Peyer's patch (tissue), 4 donors: ENCODE measurements at regions not wholly inside any gene's neighbourhood (a gene's known extent, or its start where the extent isn't known, plus 50 kb on each side); places are given as distances from the start of the nearest gene placed in this dataset.

Experiments
- DNase-seq, 3 donors: peaks; one replicate each; pipeline ENCODE4 v3.0.0-alpha.2; 2017 to 2019
- H3K27ac ChIP-seq, 4 donors: fragments of 200-600 bp; sonication (generic); one replicate each; pipeline ENCODE4 v1.5.1; 2016 to 2019
- H3K27me3 ChIP-seq, 2 donors: fragments of 200-600 bp; sonication (generic); one replicate each; pipeline ENCODE4 v1.5.1; 2019
- H3K36me3 ChIP-seq, 3 donors: fragments of 200-600 bp; sonication (generic); one replicate each; pipeline ENCODE4 v1.5.1; 2016 to 2019
- H3K4me1 ChIP-seq, 4 donors: fragments of 200-600 bp; sonication (generic); one replicate each; pipeline ENCODE4 v1.5.1; 2016 to 2019
- H3K4me3 ChIP-seq, 4 donors: fragments of 200-600 bp; sonication (generic); 1 replicate in 3 of 4; 2 replicates in 1 of 4; pipeline ENCODE4 v1.5.1; 2016 to 2019; ENCODE audit warnings: mild to moderate bottlenecking in 1 of 4
- H3K9me3 ChIP-seq, 4 donors: fragments of 200-600 bp; sonication (generic); one replicate each; pipeline ENCODE4 v1.5.1; 2016 to 2019; ENCODE audit warnings: mild to moderate bottlenecking in 1 of 4
- POLR2A ChIP-seq, 2 donors: fragments of 450-650 bp; IDR thresholded peaks; one replicate each; pipeline ENCODE4 v1.5.1; 2017; ENCODE audit warnings: antibody characterized with exemption in 2 of 2, mild to moderate bottlenecking in 2 of 2, moderate library complexity in 2 of 2
- TF ChIP-seq, protein P1 (sequence below), 6 experiments: fragments of 450-650 bp in 4 of 6; fragments of 200-600 bp in 2 of 6; sonication (generic) in 1 of 6; IDR thresholded peaks; one replicate each; pipeline ENCODE4 v1.5.1; 2017 to 2019; ENCODE audit warnings: antibody characterized with exemption in 6 of 6, mild to moderate bottlenecking in 3 of 6, moderate library complexity in 1 of 6

DNA sequence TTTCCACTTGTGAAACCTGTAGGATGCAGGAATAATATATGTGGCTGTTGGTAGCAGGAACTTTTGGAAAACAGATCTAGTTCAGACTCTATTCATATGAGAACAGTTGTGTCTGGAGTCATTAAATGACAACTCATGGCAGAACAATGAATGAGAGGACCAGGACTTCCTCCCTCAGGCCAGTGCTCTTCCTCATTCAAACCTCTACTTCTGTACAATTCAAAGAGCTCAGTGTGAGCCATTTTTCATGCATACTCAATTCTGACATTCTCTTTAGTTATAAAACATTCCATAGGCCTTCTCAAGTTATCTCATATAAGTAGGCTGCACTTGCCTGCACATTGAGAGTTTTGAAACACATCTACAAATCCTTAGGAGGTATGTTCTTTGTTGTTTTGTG lies 1526.6 kb upstream of the FLRT2 start:
- Histone ChIP-seq H3K9me3 (no peaks in the 10 kb centered on the region), H3K27ac (no peak overlapping the region), H3K36me3 (no peaks in the 10 kb centered on the region), H3K4me3 (no peak overlapping the region), H3K4me1 (no peaks in the 10 kb centered on the region), H3K27me3 (no peaks in the 10 kb centered on the region)
- no peak for DNase-seq
- TF ChIP-seq, protein P1, sequence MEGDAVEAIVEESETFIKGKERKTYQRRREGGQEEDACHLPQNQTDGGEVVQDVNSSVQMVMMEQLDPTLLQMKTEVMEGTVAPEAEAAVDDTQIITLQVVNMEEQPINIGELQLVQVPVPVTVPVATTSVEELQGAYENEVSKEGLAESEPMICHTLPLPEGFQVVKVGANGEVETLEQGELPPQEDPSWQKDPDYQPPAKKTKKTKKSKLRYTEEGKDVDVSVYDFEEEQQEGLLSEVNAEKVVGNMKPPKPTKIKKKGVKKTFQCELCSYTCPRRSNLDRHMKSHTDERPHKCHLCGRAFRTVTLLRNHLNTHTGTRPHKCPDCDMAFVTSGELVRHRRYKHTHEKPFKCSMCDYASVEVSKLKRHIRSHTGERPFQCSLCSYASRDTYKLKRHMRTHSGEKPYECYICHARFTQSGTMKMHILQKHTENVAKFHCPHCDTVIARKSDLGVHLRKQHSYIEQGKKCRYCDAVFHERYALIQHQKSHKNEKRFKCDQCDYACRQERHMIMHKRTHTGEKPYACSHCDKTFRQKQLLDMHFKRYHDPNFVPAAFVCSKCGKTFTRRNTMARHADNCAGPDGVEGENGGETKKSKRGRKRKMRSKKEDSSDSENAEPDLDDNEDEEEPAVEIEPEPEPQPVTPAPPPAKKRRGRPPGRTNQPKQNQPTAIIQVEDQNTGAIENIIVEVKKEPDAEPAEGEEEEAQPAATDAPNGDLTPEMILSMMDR (IDR thresholded peaks at IDR 0.05) = no peak
- no peak for TF ChIP-seq POLR2A (IDR thresholded peaks at IDR 0.05)

- Histone ChIP-seq H3K36me3 (no peaks in the 10 kb centered on the region), H3K9me3 (no peaks in the 10 kb centered on the region), H3K4me3 (no peak overlapping the region), H3K27me3 (no peaks in the 10 kb centered on the region), H3K27ac (no peak overlapping the region), H3K4me1 (no peaks in the 10 kb centered on the region)
- no peak for TF ChIP-seq POLR2A (IDR thresholded peaks at IDR 0.05)
- TF ChIP-seq, protein P1 (IDR thresholded peaks at IDR 0.05) = no peak
- DNase-seq = no peak
These were observed 1523.2 kb upstream of the FLRT2 start for GRCh38 chr14:84006643-84007155.

GRCh38 chr14:84013424-84013823 lies 1516.5 kb upstream of the FLRT2 start:
- no peaks in the 10 kb centered on the region for H3K36me3 ChIP-seq
- H3K4me1 ChIP-seq = no peaks in the 10 kb centered on the region
- no peaks in the 10 kb centered on the region for H3K9me3 ChIP-seq
- TF ChIP-seq POLR2A (IDR thresholded peaks at IDR 0.05) = no peak
- TF ChIP-seq, protein P1 (IDR thresholded peaks at IDR 0.05) = no peak
- H3K4me3 ChIP-seq = no peak overlapping the region
- no peak overlapping the region for H3K27ac ChIP-seq
- DNase-seq = no peak
- no peaks in the 10 kb centered on the region for H3K27me3 ChIP-seq

GRCh38 chr14:84017495-84017894 lies 1512.4 kb upstream of the FLRT2 start:
- Histone ChIP-seq H3K9me3 (no peaks in the 10 kb centered on the region), H3K4me1 (no peaks in the 10 kb centered on the region), H3K27me3 (no peaks in the 10 kb centered on the region), H3K27ac (no peak overlapping the region), H3K36me3 (no peaks in the 10 kb centered on the region), H3K4me3 (no peak overlapping the region)
- DNase-seq = no peak
- no peak for TF ChIP-seq POLR2A (IDR thresholded peaks at IDR 0.05)
- TF ChIP-seq, protein P1 (IDR thresholded peaks at IDR 0.05) = no peak

DNA sequence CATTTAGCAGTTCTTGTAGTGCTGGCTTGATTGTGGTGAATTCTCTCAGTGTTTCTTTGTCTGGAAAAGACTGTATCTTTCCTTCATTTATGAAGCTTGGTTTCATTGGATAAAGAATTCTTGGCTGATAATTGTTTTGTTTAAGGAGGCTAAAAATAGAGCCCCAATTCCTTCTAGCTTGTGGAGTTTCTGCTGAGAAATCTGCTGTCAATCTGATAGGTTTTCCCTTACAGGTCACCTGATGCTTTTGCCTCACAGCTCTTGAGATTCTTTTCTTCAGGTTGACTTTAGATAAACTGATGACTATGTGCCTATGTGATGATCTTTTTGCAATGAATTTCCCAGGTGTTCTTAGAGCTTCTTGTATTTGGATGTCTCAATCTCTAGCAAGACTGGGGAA lies 1508.5 kb upstream of the FLRT2 start:
- H3K4me3 ChIP-seq = no peak overlapping the region
- no peaks in the 10 kb centered on the region for H3K27me3 ChIP-seq
- no peak overlapping the region for H3K27ac ChIP-seq
- TF ChIP-seq, protein P1 (IDR thresholded peaks at IDR 0.05) = no peak
- no peak for TF ChIP-seq POLR2A (IDR thresholded peaks at IDR 0.05)
- no peak for DNase-seq
- no peaks in the 10 kb centered on the region for H3K36me3 ChIP-seq
- H3K4me1 ChIP-seq = no peaks in the 10 kb centered on the region
- no peaks in the 10 kb centered on the region for H3K9me3 ChIP-seq

DNA sequence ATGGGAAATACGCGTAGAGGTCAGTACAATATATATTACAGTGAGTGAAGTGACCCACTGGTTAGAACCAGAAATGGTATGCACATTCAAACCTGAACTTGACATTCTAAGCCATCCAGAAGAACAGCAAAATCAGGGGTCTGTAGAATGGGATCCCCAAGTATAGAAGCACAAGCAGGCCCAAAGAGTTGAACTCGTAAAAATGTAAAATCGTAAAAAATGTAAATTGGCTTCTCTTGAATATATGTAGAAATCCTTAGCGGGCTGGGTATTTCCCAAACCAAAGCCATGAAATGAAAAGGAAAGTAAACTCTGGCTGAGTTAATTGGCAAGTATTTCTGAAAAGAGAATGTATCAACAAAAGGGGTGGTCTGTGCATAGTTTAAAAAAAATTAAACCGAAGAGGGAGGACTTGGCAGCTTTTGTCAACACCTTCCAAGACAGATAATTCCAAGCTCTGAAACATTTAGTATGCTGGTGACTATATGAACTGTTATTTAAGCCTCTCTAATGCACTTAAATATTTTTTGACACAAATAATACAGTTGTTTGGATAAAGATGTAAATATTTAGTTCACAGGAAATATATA lies 1505.6 kb upstream of the FLRT2 start:
- Histone ChIP-seq H3K4me1 (no peaks in the 10 kb centered on the region), H3K27me3 (no peaks in the 10 kb centered on the region), H3K9me3 (no peaks in the 10 kb centered on the region), H3K4me3 (no peak overlapping the region), H3K36me3 (no peaks in the 10 kb centered on the region), H3K27ac (no peak overlapping the region)
- no peak for DNase-seq
- TF ChIP-seq, protein P1 (IDR thresholded peaks at IDR 0.05) = no peak
- TF ChIP-seq POLR2A (IDR thresholded peaks at IDR 0.05) = no peak
